ENCODE measurements at regions not wholly inside any gene's neighbourhood (a gene's known extent, or its start where the extent isn't known, plus 50 kb on each side); places are given as distances from the start of the nearest gene placed in this dataset.

- Histone ChIP-seq H3K9ac (ENCODE audit: control insufficient read depth, extremely low read depth, insufficient read depth, low read length) (no peak overlapping the region), H3K4me1 (ENCODE audit: control insufficient read depth, extremely low read depth, insufficient read depth, low read length) (no peaks in the 10 kb centered on the region), H3K27ac (ENCODE audit: control insufficient read depth, insufficient read depth, low read length) (no peak overlapping the region), H3K9me3 (ENCODE audit: control insufficient read depth, low read depth, low read length) (no peaks in the 10 kb centered on the region), H4K20me1 (ENCODE audit: control insufficient read depth, extremely low read depth, insufficient read depth, low read length) (no peaks in the 10 kb centered on the region), H3K36me3 (ENCODE audit: control insufficient read depth in 2 of 2, extremely low read depth in 1 of 2, insufficient read depth in 2 of 2, low read length in 2 of 2) (no peaks in the 10 kb centered on the region), H2AFZ (ENCODE audit: control insufficient read depth, low read length) (no peak overlapping the region), H3K9me1 (ENCODE audit: control insufficient read depth, extremely low read depth, insufficient read depth, low read length) (no peaks in the 10 kb centered on the region), H3K27me3 (ENCODE audit: control insufficient read depth, extremely low read depth, insufficient read depth, low read length) (no peaks in the 10 kb centered on the region), H3K4me3 (ENCODE audit: control insufficient read depth in 2 of 3, extremely low read depth in 1 of 3, insufficient read depth in 2 of 3, low read depth in 1 of 3, low read length in 3 of 3) (no peak overlapping the region), H3K4me2 (ENCODE audit: control insufficient read depth, extremely low read depth, insufficient read depth, low read depth, low read length) (no peak overlapping the region), H3K79me2 (ENCODE audit: control insufficient read depth, insufficient read depth, low read length) (no peaks in the 10 kb centered on the region)
- DNase-seq (ENCODE audit: low read depth, low spot score) = no peak
- TF ChIP-seq CTCF (optimal IDR thresholded peaks at IDR 0.05 in 1 of 3, IDR thresholded peaks at IDR 0.05 in 1 of 3, conservative IDR thresholded peaks at IDR 0.05 in 1 of 3; ENCODE audit: extremely low read depth in 1 of 3, insufficient read depth in 2 of 3, low read length in 3 of 3) = no peak
- no peak for TF ChIP-seq EZH2 (IDR thresholded peaks at IDR 0.05; ENCODE audit: low read length)
- no peak for FAIRE-seq
- dilution Hi-C loops (cut with MboI; ENCODE audit: extremely low pct_ligation_motif_present, low sequenced_read_pairs) = no loop called here
These were observed 499.8 kb downstream of the SUCLG1 start for GRCh38 chr2:83959266-83959665.

- Histone ChIP-seq H3K9me3 (ENCODE audit: control insufficient read depth, low read depth, low read length) (no peaks in the 10 kb centered on the region), H3K79me2 (ENCODE audit: control insufficient read depth, insufficient read depth, low read length) (no peaks in the 10 kb centered on the region), H4K20me1 (ENCODE audit: control insufficient read depth, extremely low read depth, insufficient read depth, low read length) (no peaks in the 10 kb centered on the region), H3K36me3 (ENCODE audit: control insufficient read depth in 2 of 2, extremely low read depth in 1 of 2, insufficient read depth in 2 of 2, low read length in 2 of 2) (no peaks in the 10 kb centered on the region), H3K27me3 (ENCODE audit: control insufficient read depth, extremely low read depth, insufficient read depth, low read length) (no peaks in the 10 kb centered on the region), H3K4me3 (ENCODE audit: control insufficient read depth in 2 of 3, extremely low read depth in 1 of 3, insufficient read depth in 2 of 3, low read depth in 1 of 3, low read length in 3 of 3) (no peak overlapping the region), H3K27ac (ENCODE audit: control insufficient read depth, insufficient read depth, low read length) (no peak overlapping the region), H3K4me1 (ENCODE audit: control insufficient read depth, extremely low read depth, insufficient read depth, low read length) (no peaks in the 10 kb centered on the region), H3K4me2 (ENCODE audit: control insufficient read depth, extremely low read depth, insufficient read depth, low read depth, low read length) (no peak overlapping the region), H3K9me1 (ENCODE audit: control insufficient read depth, extremely low read depth, insufficient read depth, low read length) (no peaks in the 10 kb centered on the region), H2AFZ (ENCODE audit: control insufficient read depth, low read length) (no peak overlapping the region), H3K9ac (ENCODE audit: control insufficient read depth, extremely low read depth, insufficient read depth, low read length) (no peak overlapping the region)
- TF ChIP-seq CTCF (optimal IDR thresholded peaks at IDR 0.05 in 1 of 3, IDR thresholded peaks at IDR 0.05 in 1 of 3, conservative IDR thresholded peaks at IDR 0.05 in 1 of 3; ENCODE audit: extremely low read depth in 1 of 3, insufficient read depth in 2 of 3, low read length in 3 of 3) (no peak), EZH2 (IDR thresholded peaks at IDR 0.05; ENCODE audit: low read length) (no peak)
- FAIRE-seq (no peak), DNase-seq (ENCODE audit: low read depth, low spot score) (no peak)
- dilution Hi-C loops (cut with MboI; ENCODE audit: extremely low pct_ligation_motif_present, low sequenced_read_pairs) = no loop called here
These were observed 502.1 kb downstream of the SUCLG1 start for GRCh38 chr2:83956991-83957390.
